H1 (cell line): ENCODE measurements at regions not wholly inside any gene's neighbourhood (a gene's known extent, or its start where the extent isn't known, plus 50 kb on each side); places are given as distances from the start of the nearest gene placed in this dataset.

ENCODE experiments used
- CTCF ChIA-PET: fragments of 300-600 bp; sonication (Branson Sonifier 250); formaldehyde crosslinking; loops from one replicate; lab custom pipeline; 2021; ENCODE audit not compliant: partially characterized antibody; lab: Charles Lee
- POLR2A ChIA-PET: fragments of 300-600 bp; sonication (Branson Sonifier 250); formaldehyde crosslinking; loops from one replicate; lab custom pipeline; 2021; ENCODE audit warnings: inconsistent platforms; ENCODE audit not compliant: partially characterized antibody; lab: Charles Lee
- DNase-seq, 2 experiments: peaks; one replicate each; pipeline versions ENCODE4 v3.0.0 to v3.0.0-alpha.2; 2010 to 2022; ENCODE audit warnings: low spot score in 2 of 2, low read depth in 1 of 2, mixed read lengths in 1 of 2
- FAIRE-seq: peaks from 2 replicates; lab custom pipeline; 2011; peaks lifted over from hg19 to GRCh38; lab: Jason Lieb, UNC
- H2AFZ ChIP-seq: 2 replicates; pipeline ENCODE4 v1.8.1; 2012; ENCODE audit warnings: low read length, inconsistent platforms
- H2AK5ac ChIP-seq: 2 replicates; pipeline ENCODE4 v1.6.1; 2013; ENCODE audit warnings: low read depth, low read length
- H2BK120ac ChIP-seq: replicated peaks from 2 replicates; pipeline ENCODE3; 2013; ENCODE audit warnings: low read depth, low read length, inconsistent platforms
- H2BK12ac ChIP-seq: 2 replicates; pipeline ENCODE4 v1.6.1; 2013; ENCODE audit warnings: low read depth, low read length
- H2BK15ac ChIP-seq: 2 replicates; pipeline ENCODE4 v1.6.1; 2013; ENCODE audit warnings: low read length
- H2BK20ac ChIP-seq: 2 replicates; pipeline ENCODE4 v1.6.1; 2013; ENCODE audit warnings: low read length
- H2BK5ac ChIP-seq: 2 replicates; pipeline ENCODE4 v1.6.1; 2013; ENCODE audit warnings: low read depth, low read length
- H3K14ac ChIP-seq: 2 replicates; pipeline ENCODE4 v1.6.1; 2013; ENCODE audit warnings: inconsistent platforms; ENCODE audit not compliant: insufficient read length
- H3K18ac ChIP-seq: 2 replicates; pipeline ENCODE4 v1.6.1; 2013; ENCODE audit warnings: low read length; ENCODE audit errors: extremely low read depth
- H3K23ac ChIP-seq: 2 replicates; pipeline ENCODE4 v1.6.1; 2013; ENCODE audit warnings: inconsistent platforms; ENCODE audit not compliant: insufficient read length
- H3K23me2 ChIP-seq: 2 replicates; pipeline ENCODE4 v1.6.1; 2013; ENCODE audit warnings: low read depth, low read length
- H3K27ac ChIP-seq: 2 replicates; pipeline ENCODE4 v1.6.1; 2011; ENCODE audit warnings: low read depth, low read length, inconsistent platforms
- H3K27me3 ChIP-seq, 4 experiments: replicated peaks in 1 of 4; 1 replicate in 1 of 4; 2 replicates in 3 of 4; pipeline versions ENCODE4 v1.6.1 to v1.8.1; 2011 to 2013; ENCODE audit warnings: low read length in 3 of 4, mild to moderate bottlenecking in 3 of 4, inconsistent platforms in 2 of 4, mixed read lengths in 2 of 4, moderate library complexity in 1 of 4; ENCODE audit not compliant: control insufficient read depth in 3 of 4, insufficient read depth in 3 of 4; ENCODE audit errors: extremely low read depth in 1 of 4
- H3K36me3 ChIP-seq, 4 experiments: 2 replicates each; pipeline versions ENCODE4 v1.6.1 to v1.8.1; 2011 to 2013; ENCODE audit warnings: mild to moderate bottlenecking in 4 of 4, low read length in 3 of 4, moderate library complexity in 2 of 4, control low read depth in 1 of 4, inconsistent platforms in 1 of 4; ENCODE audit not compliant: insufficient read depth in 4 of 4, control insufficient read depth in 2 of 4
- H3K4ac ChIP-seq: replicated peaks from 2 replicates; pipeline ENCODE3; 2013; ENCODE audit warnings: low read length, low read depth, mixed read lengths, inconsistent platforms; ENCODE audit not compliant: insufficient read length
- H3K4me1 ChIP-seq, 4 experiments: replicated peaks in 1 of 4; 1 replicate in 1 of 4; 2 replicates in 3 of 4; pipeline versions ENCODE4 v1.6.1 to v1.8.1; 2011 to 2013; ENCODE audit warnings: low read length in 3 of 4, inconsistent platforms in 2 of 4, mixed read lengths in 1 of 4; ENCODE audit not compliant: insufficient read depth in 4 of 4, control insufficient read depth in 3 of 4
- H3K4me2 ChIP-seq, 2 experiments: 2 replicates each; pipeline versions ENCODE4 v1.6.1 to v1.8.1; 2011 to 2013; ENCODE audit warnings: low read depth in 2 of 2, low read length in 2 of 2, control low read depth in 1 of 2, inconsistent platforms in 1 of 2, mild to moderate bottlenecking in 1 of 2; ENCODE audit not compliant: insufficient read depth in 1 of 2
- H3K4me3 ChIP-seq, 4 experiments: fragments of 200-600, 300-600 bp in 1 of 4; sonication (generic), shearing (Covaris generic), sonication (Bioruptor Twin) in 1 of 4; 2 replicates each; pipeline versions ENCODE4 v1.5.1 to v1.8.1; 2011 to 2016; ENCODE audit warnings: low read length in 4 of 4, low read depth in 3 of 4, control low read depth in 2 of 4, inconsistent platforms in 2 of 4, mild to moderate bottlenecking in 2 of 4, mixed read lengths in 1 of 4, moderate library complexity in 1 of 4; ENCODE audit not compliant: insufficient read depth in 2 of 4; ENCODE audit errors: extremely low read depth in 1 of 4
- H3K56ac ChIP-seq: replicated peaks from 2 replicates; pipeline ENCODE3; 2013; ENCODE audit warnings: low read depth, mild to moderate bottlenecking, mixed read lengths, low read length, inconsistent platforms; ENCODE audit not compliant: insufficient read length
- H3K79me1 ChIP-seq: 2 replicates; pipeline ENCODE4 v1.6.1; 2013; ENCODE audit warnings: low read depth, low read length, control low read depth
- H3K79me2 ChIP-seq, 2 experiments: 2 replicates each; pipeline versions ENCODE4 v1.6.1 to v1.8.1; 2012 to 2013; ENCODE audit warnings: low read length in 2 of 2, mild to moderate bottlenecking in 2 of 2, inconsistent platforms in 1 of 2; ENCODE audit not compliant: insufficient read depth in 2 of 2, control insufficient read depth in 1 of 2
- H3K9ac ChIP-seq, 4 experiments: replicated peaks in 1 of 4; 1 replicate in 1 of 4; 2 replicates in 3 of 4; pipeline versions ENCODE4 v1.6.1 to v1.8.1; 2011 to 2013; ENCODE audit warnings: low read depth in 3 of 4, low read length in 3 of 4, control low read depth in 2 of 4, mild to moderate bottlenecking in 2 of 4, moderate library complexity in 2 of 4, inconsistent platforms in 1 of 4; ENCODE audit errors: extremely low read depth in 1 of 4
- H3K9me3 ChIP-seq, 2 experiments: 2 replicates each; pipeline versions ENCODE4 v1.6.1 to v1.8.1; 2012 to 2013; ENCODE audit warnings: mild to moderate bottlenecking in 2 of 2, moderate library complexity in 2 of 2, control low read depth in 1 of 2, inconsistent platforms in 1 of 2, low read depth in 1 of 2, low read length in 1 of 2, mixed read lengths in 1 of 2; ENCODE audit not compliant: insufficient read depth in 2 of 2
- H4K20me1 ChIP-seq, 2 experiments: replicated peaks in 1 of 2; 2 replicates each; pipeline versions ENCODE3 to v1.8.1; 2011 to 2013; ENCODE audit warnings: inconsistent platforms in 2 of 2, low read length in 2 of 2, mild to moderate bottlenecking in 1 of 2; ENCODE audit not compliant: insufficient read depth in 2 of 2, control insufficient read depth in 1 of 2
- H4K5ac ChIP-seq: 2 replicates; pipeline ENCODE4 v1.6.1; 2013; ENCODE audit warnings: low read length, low read depth, mixed read lengths, inconsistent platforms; ENCODE audit not compliant: insufficient read length
- H4K8ac ChIP-seq: 2 replicates; pipeline ENCODE4 v1.8.0; 2013; ENCODE audit warnings: mild to moderate bottlenecking, moderate library complexity, low read length, inconsistent platforms; ENCODE audit not compliant: insufficient read depth; ENCODE audit errors: extremely low read depth
- H4K91ac ChIP-seq: replicated peaks from 2 replicates; pipeline ENCODE3; 2013; ENCODE audit warnings: low read length, mixed read lengths, inconsistent platforms; ENCODE audit not compliant: insufficient read length
- GTF2F1 ChIP-seq: IDR thresholded peaks from 2 replicates; pipeline ENCODE4 v1.6.1; 2012; ENCODE audit warnings: low read depth, low read length, improper control_type of control experiment, borderline replicate concordance
- HDAC6 ChIP-seq: IDR thresholded peaks from one replicate; pipeline ENCODE4 v1.7.1; 2012; ENCODE audit warnings: low read depth, mild to moderate bottlenecking, inconsistent platforms, low read length, moderate library complexity
- JUN ChIP-seq: IDR thresholded peaks from 2 replicates; pipeline ENCODE4 v1.6.1; 2011; ENCODE audit warnings: low read depth, mild to moderate bottlenecking, improper control_type of control experiment, low read length
- KDM1A ChIP-seq: fragments of 200-600, 300-600 bp; sonication (generic); IDR thresholded peaks from 2 replicates; pipeline ENCODE4 v1.7.1; 2016; ENCODE audit warnings: mild to moderate bottlenecking, low read length, borderline replicate concordance
- KDM5A ChIP-seq: fragments of 200-600 bp; IDR thresholded peaks from 2 replicates; pipeline ENCODE4 v1.7.1; 2012; ENCODE audit warnings: mild to moderate bottlenecking, low read length, inconsistent platforms, mixed read lengths
- NANOG ChIP-seq: IDR thresholded peaks from 2 replicates; pipeline ENCODE4 v1.6.1; 2011; ENCODE audit warnings: low read length, low read depth, mild to moderate bottlenecking, inconsistent platforms; ENCODE audit not compliant: insufficient read depth, poor library complexity, severe bottlenecking
- POU5F1 ChIP-seq: IDR thresholded peaks from 2 replicates; pipeline ENCODE4 v1.6.1; 2011; ENCODE audit warnings: low read depth, mild to moderate bottlenecking, low read length, moderate library complexity
- SP1 ChIP-seq: IDR thresholded peaks from 2 replicates; pipeline ENCODE4 v1.6.1; 2011; ENCODE audit warnings: low read depth, low read length
- SRF ChIP-seq: IDR thresholded peaks from 2 replicates; pipeline ENCODE4 v1.6.1; 2011; ENCODE audit warnings: mild to moderate bottlenecking, low read depth, low read length, moderate library complexity
- TAF1 ChIP-seq: IDR thresholded peaks from 2 replicates; pipeline ENCODE4 v1.6.1; 2011; ENCODE audit warnings: mild to moderate bottlenecking, low read depth, low read length
- YY1 ChIP-seq: IDR thresholded peaks from 2 replicates; pipeline ENCODE4 v1.6.1; 2011; ENCODE audit warnings: low read depth, mild to moderate bottlenecking, low read length
- ZNF274 ChIP-seq: IDR thresholded peaks from 2 replicates; pipeline ENCODE4 v1.7.0; 2012; ENCODE audit warnings: low read length, borderline replicate concordance; ENCODE audit errors: extremely low read depth
- WGBS, 2 experiments: shearing (Covaris generic) in 1 of 2; methylation state at CpG; one replicate each; pipeline versions ENCODE4 v1.1.6 to v1.1.7; 2013 to 2015; ENCODE audit warnings: low lambda C conversion rate in 2 of 2, mixed read lengths in 2 of 2, inconsistent platforms in 1 of 2, low coverage in 1 of 2, missing lambda C conversion rate in 1 of 2; ENCODE audit not compliant: insufficient replicate concordance in 2 of 2, insufficient coverage in 1 of 2, insufficient read length in 1 of 2; ENCODE audit errors: extremely low coverage in 1 of 2, missing lambda C conversion rate in 1 of 2; 5-methylcytosine and 5-hydroxymethylcytosine counted together
- TF ChIP-seq, protein P1 (sequence below): IDR thresholded peaks from 2 replicates; pipeline ENCODE4 v1.6.1; 2011; ENCODE audit warnings: low read depth, mild to moderate bottlenecking, low read length; ENCODE audit not compliant: insufficient read depth
- TF ChIP-seq, protein P2 (sequence below): IDR thresholded peaks from 2 replicates; pipeline ENCODE4 v1.6.1; 2011; ENCODE audit warnings: low read length, improper control_type of control experiment

DNA sequence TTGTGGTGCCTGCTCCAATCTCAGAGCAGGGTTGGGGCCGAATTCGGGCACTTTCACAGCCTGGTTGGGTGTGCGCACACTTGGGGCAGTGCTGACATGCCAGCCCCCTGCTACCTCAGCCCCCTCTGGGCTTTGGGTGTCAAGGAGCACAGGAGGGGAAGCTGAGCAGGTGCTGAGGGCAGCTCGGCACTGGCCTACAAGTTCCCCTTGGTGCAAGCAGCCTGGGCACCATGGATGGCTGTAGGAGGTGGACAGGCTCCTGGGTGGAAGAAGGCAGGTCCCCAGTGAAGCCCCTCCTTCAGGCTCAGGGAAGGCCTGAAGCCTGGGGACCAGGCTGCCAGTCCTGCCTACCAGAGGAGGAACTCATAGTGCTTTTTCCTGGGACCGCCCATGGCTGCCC lies 326.6 kb downstream of the NDFIP2 start:
- FAIRE-seq (no peak), DNase-seq (no peak)
- ChIA-PET POLR2A (no interaction called here), CTCF (interaction anchor here (1.1 to 2.4 kb wide), 2 partner anchors 9 to 44 kb away, joined by 3 to 9 read pairs; no protein-coding TSS in a partner anchor)
- Histone ChIP-seq H2BK120ac (no peak overlapping the region), H2AK5ac (no peak overlapping the region), H3K27me3 (no peaks in the 10 kb centered on the region), H3K56ac (no peak overlapping the region), H3K4me2 (no peak overlapping the region), H4K91ac (no peak overlapping the region), H3K23ac (no peak overlapping the region), H3K36me3 (no peaks in the 10 kb centered on the region), H2BK5ac (no peak overlapping the region), H3K18ac (no peak overlapping the region), H2BK20ac (no peak overlapping the region), H2AFZ (no peak overlapping the region), H3K79me2 (no peaks in the 10 kb centered on the region), H3K4me3 (no peak overlapping the region), H4K20me1 (no peaks in the 10 kb centered on the region), H3K27ac (no peak overlapping the region), H3K9me3 (no peaks in the 10 kb centered on the region), H2BK12ac (peak overlapping the region; percentile 29; the same call in 1 of the 2 replicates), H3K4me1 (peaks cover 0 to 15% (median 7%) of the 10 kb centered on the region in 4 experiments; a peak in 3 of 7 replicates), H2BK15ac (no peak overlapping the region; the same call in 1 of the 2 replicates), H4K5ac (no peak overlapping the region), H3K9ac (no peak overlapping the region), H3K23me2 (no peaks in the 10 kb centered on the region), H3K14ac (no peak overlapping the region), H4K8ac (no peak overlapping the region), H3K4ac (no peak overlapping the region), H3K79me1 (no peaks in the 10 kb centered on the region)
- 78% methylated on average over 5 of the region's 5 CpGs; no CpG with 5 or more reads in 1 of the 2 experiments for WGBS, 2 experiments
- TF ChIP-seq SRF (no peak), TAF1 (no peak), NANOG (no peak), POU5F1 (no peak), ZNF274 (no peak), SP1 (no peak), JUN (no peak), KDM1A (no peak), YY1 (no peak), KDM5A (no peak), HDAC6 (no peak), GTF2F1 (no peak)
- TF ChIP-seq, protein P1, sequence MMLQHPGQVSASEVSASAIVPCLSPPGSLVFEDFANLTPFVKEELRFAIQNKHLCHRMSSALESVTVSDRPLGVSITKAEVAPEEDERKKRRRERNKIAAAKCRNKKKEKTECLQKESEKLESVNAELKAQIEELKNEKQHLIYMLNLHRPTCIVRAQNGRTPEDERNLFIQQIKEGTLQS: no peak
- TF ChIP-seq, protein P2, sequence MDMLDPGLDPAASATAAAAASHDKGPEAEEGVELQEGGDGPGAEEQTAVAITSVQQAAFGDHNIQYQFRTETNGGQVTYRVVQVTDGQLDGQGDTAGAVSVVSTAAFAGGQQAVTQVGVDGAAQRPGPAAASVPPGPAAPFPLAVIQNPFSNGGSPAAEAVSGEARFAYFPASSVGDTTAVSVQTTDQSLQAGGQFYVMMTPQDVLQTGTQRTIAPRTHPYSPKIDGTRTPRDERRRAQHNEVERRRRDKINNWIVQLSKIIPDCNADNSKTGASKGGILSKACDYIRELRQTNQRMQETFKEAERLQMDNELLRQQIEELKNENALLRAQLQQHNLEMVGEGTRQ: no peak
